Memory B cell (primary cell): ENCODE measurements at regions not wholly inside any gene's neighbourhood (a gene's known extent, or its start where the extent isn't known, plus 50 kb on each side); places are given as distances from the start of the nearest gene placed in this dataset.
A peak's percentile ranks its signal among the peaks of the same experiment; 100 is the strongest.
"Not testable (repeated sequence)": the region's sequence is repeated elsewhere in the genome, so short reads cannot be mapped to it uniquely, and the experiment has no call there.

Experiments
- ATAC-seq: fragments of 150-1000 bp; cut with Tn5 transposase; 2 replicates; pipeline ENCODE4 v1.10.0; 2021; ENCODE audit warnings: low read depth, mild to moderate bottlenecking, moderate library complexity
- DNase-seq, 2 donors: peaks; one replicate each; pipeline ENCODE4 v3.0.0; 2022; ENCODE audit warnings: low spot score in 2 of 2
- H3K27ac Mint-ChIP-seq: one replicate; pipeline ENCODE4 v1.8.0; 2022; ENCODE audit warnings: mild to moderate bottlenecking, moderate library complexity, mixed read lengths
- H3K27me3 Mint-ChIP-seq: one replicate; pipeline ENCODE4 v1.8.0; 2022; ENCODE audit warnings: mixed read lengths
- H3K36me3 Mint-ChIP-seq: one replicate; pipeline ENCODE4 v1.8.0; 2022; ENCODE audit warnings: mild to moderate bottlenecking, mixed read lengths
- H3K4me1 Mint-ChIP-seq: one replicate; pipeline ENCODE4 v1.8.0; 2022; ENCODE audit warnings: mixed read lengths
- H3K4me3 Mint-ChIP-seq: one replicate; pipeline ENCODE4 v1.8.0; 2022; ENCODE audit warnings: mild to moderate bottlenecking, moderate library complexity, mixed read lengths
- H3K9me3 Mint-ChIP-seq: one replicate; pipeline ENCODE4 v1.8.0; 2022; ENCODE audit warnings: mixed read lengths

DNA sequence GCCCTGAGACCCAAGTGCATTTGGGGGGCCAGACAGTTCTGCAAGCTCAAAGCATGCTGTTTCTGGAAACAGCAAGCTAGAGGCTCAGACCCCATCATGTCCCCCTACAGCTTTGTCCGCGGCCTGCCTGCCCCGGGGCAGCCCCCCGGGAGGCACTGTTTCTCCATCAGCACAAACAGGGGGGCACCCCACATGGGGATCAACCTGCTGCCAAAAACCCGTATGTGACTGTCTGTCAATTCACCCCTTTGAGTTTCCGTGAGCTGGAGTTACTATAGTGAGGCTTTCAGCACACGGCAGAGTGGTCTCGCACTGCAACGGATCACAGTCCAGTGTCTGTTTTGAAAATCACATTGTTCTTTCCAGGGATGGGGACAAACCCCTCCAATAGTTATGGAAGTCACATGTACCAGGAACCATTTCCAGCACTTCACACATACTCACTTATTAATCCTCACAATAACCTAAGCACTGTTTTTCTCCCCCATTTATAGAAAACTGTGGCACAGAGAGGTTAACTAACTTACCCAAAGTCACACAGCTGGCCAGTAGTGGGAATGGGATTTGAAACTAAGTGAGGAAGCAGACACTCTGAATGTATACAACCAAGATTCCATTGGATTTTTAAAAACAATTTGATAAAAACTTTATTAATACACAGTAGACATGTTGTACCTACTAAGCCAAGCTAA lies 269.0 kb downstream of the C16orf95 start:
- Mint-ChIP-seq H3K4me1 (no peaks in the 10 kb centered on the region), H3K4me3 (no peak overlapping the region), H3K36me3 (no peaks in the 10 kb centered on the region), H3K27ac (no peak overlapping the region), H3K9me3 (peaks cover 3% of the 10 kb centered on the region), H3K27me3 (peaks cover 3% of the 10 kb centered on the region)
- ATAC-seq (no peak), DNase-seq (no peak)

DNA sequence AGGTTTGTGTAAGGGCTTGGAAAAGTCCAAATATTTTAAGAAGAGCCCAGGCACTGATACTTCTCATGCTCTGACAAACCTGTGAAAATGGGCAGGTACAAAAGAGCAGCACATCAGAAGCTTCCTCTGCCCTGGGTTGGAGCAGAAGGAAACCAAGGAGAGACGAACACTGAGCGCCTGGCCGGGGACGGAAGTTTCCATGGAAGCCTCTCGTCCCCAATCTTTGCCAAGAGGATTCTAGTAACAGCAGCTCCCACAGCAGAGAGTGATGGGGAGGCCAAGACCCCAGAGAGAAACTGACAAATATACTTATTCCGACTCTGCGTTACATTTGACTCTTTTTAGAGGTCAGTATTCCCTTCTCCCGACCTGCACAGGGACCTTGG lies 268.5 kb downstream of the C16orf95 start:
- ATAC-seq (no peak), DNase-seq (no peak)
- Mint-ChIP-seq H3K4me3 (no peak overlapping the region), H3K27ac (no peak overlapping the region), H3K4me1 (no peaks in the 10 kb centered on the region), H3K36me3 (no peaks in the 10 kb centered on the region), H3K27me3 (peaks cover 3% of the 10 kb centered on the region), H3K9me3 (peaks cover 3% of the 10 kb centered on the region)

DNA sequence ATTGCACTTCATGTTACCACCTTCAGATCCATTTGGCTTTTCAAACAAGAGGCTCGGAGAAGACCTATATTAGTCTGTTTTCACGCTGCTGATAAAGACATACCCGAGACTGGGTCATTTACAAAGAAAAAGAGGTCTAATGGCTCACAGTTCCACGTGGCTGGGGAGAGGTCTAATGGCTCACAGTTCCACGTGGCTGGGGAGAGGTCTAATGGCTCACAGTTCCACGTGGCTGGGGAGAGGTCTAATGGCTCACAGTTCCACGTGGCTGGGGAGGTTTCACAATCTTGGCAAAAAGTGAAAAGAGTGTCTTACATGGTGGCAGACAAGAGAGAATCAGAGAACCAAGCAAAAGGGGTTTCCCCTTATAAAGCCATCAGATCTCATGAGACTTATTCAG lies 268.0 kb downstream of the C16orf95 start:
- not testable (repeated sequence) for DNase-seq, H3K4me1 Mint-ChIP-seq

DNA sequence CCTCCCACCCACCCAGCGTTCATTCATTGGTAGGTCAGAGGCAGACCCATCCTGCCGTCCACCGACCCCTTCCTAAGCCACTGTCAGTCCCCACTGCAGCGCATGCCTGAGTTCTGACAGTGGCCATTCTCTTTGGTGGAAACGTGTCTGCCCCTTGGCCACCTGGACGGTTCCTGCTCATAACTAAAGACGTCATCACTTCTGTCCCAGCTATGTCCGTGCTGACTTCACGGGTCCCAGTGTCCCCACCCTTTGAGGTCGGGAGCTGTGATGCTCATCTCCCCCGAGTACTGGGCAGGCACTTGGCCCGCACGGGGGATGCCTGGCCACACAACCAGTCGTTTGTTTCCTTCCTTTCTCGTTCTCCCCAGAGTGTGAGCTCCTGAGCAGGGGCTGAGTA lies 267.1 kb downstream of the C16orf95 start:
- Mint-ChIP-seq H3K27ac (no peak overlapping the region), H3K36me3 (peaks cover 3% of the 10 kb centered on the region), H3K4me3 (no peak overlapping the region), H3K27me3 (peaks cover 5% of the 10 kb centered on the region), H3K4me1 (no peaks in the 10 kb centered on the region), H3K9me3 (peaks cover 9% of the 10 kb centered on the region)
- DNase-seq (no peak), ATAC-seq (no peak)

More for the DNA sequence above, 268.0 kb downstream of the C16orf95 start:
- H3K4me3 Mint-ChIP-seq, H3K27ac Mint-ChIP-seq, H3K27me3 Mint-ChIP-seq, H3K9me3 Mint-ChIP-seq, H3K36me3 Mint-ChIP-seq: not testable (repeated sequence)
- ATAC-seq: peak; percentile 15

DNA sequence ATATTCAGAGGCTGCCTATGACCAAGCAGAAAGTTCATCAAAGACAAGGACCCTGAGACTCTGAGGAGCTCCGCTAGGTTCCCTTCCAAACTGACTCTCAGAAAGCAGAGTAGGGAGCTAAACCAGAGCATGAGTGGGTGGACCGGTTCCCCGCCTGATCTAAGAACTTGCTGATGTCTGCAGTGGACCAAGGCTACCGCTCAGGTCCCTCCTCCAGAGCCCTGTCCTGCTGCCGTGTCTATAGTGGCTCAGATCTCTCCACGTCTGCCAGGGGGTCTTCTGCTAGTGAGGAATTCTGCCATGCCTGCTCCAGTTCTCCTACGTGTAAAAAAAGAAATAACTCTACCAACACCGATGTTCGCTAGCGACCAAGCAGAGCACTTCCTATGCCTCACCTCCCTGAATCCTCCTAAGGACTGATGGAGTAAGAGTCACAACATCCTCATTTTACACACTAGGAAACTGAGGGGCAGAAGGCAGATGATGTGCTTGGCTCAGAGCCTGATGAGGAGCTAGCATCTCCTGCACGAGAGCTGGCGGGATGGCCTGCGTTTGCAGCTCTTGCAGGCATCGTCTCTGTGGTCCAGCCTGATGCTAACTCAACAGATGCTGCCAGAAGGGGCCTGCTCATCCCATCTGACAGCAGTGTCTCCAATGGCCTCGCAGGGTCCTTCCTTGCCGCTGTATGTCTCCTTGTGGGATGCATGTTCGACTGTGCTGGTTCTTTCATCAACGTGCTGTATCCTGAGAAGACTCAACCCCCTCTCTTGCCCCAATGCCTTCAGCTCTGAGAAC lies 265.5 kb downstream of the C16orf95 start:
- Mint-ChIP-seq H3K27ac (no peak overlapping the region), H3K4me1 (no peaks in the 10 kb centered on the region), H3K9me3 (peaks cover 9% of the 10 kb centered on the region), H3K36me3 (peaks cover 3% of the 10 kb centered on the region), H3K27me3 (peaks cover 5% of the 10 kb centered on the region), H3K4me3 (no peak overlapping the region)
- ATAC-seq (no peak), DNase-seq (no peak)

DNA sequence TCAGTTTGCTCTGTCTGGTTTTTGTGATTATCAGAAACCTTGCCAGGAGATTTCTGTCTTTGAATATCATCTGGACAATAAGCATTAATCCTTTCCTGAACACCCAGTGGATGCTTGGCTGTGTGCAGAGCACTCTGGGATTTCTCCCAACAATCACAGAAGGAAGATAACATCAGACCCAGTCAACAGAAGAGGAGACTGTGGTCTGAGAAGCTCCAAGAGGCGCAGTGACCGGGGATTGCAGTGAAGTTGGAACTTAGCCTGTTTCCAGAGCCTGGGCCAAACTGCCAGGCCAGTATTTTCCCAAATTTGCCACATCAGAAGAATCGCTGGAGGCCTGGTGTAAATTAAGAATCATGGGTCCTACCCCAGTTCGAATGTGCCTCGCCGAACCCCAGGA lies 264.7 kb downstream of the C16orf95 start:
- DNase-seq (no peak), ATAC-seq (no peak)
- no peaks in the 10 kb centered on the region for H3K4me1 Mint-ChIP-seq
- H3K9me3 Mint-ChIP-seq: peaks cover 9% of the 10 kb centered on the region
- H3K4me3 Mint-ChIP-seq: no peak overlapping the region
- H3K27me3 Mint-ChIP-seq: peaks cover 5% of the 10 kb centered on the region
- no peak overlapping the region for H3K27ac Mint-ChIP-seq
- peaks cover 3% of the 10 kb centered on the region for H3K36me3 Mint-ChIP-seq

DNA sequence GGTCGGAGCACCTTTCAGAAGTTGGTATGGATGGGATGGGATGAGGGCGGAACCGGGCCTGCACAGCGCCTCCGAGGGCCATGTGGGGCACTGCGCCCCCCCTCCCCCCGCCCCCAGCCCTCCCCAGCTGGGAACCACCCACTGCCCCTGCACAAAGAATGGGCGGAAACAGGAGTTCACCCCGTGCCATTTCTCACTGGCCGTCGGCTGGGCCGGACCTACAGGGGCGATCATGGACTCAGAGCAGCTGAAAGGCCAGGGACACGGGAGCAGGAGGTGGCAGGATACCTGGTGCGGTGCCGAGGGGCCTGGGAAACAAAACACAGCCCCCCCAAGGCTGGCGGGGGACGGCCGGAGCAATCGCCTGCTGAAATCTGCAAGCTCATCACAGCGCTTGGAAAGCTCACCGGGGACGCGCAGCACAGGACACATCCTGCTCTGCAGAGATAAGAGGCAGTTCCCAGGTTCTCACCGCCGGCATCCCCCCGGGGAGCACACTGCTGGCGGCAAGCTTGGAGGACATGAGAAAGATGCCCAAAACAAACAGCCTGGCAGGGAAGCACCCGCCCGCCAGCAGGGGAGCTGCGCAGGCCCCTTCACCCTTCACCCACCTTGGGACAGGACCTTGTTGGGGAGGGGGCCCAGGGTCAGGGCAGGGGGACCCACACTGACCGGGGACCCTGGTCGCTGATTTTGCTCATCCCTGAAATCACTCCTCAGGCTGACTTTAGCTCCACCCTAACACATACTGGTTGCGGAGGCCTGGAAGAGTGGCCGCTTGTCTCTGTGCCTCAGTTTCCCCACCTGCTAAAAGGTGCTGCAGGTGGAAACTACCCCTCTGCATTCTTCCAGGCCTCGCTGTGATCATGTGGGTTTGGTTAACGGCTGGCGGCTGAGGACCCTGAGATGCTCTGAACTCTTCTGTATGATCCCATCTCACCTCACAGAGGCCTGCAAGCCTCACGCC lies 263.9 kb downstream of the C16orf95 start:
- Mint-ChIP-seq H3K36me3 (peaks cover 3% of the 10 kb centered on the region), H3K4me3 (no peak overlapping the region), H3K27me3 (peaks cover 7% of the 10 kb centered on the region), H3K4me1 (no peaks in the 10 kb centered on the region), H3K9me3 (peaks cover 9% of the 10 kb centered on the region), H3K27ac (no peak overlapping the region)
- ATAC-seq (no peak), DNase-seq (no peak)

DNA sequence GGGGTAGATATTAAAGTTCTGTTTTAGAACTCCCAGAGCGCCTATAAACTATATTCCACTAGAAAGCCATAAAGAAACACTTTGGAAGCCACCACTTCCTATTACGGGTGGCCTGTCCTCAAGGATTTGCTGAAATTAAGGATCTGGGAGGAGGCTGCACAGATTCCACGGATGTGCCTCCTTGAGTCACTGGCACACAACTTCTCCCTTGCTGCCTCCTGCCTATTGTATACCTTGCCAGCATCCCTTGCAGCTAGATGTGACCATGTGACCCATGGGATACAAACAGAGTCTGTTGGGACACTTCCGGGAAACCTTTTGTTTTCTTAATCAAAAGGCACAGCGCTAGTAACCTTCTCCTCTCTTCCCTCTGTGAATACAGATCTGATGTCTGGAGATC lies 263.0 kb downstream of the C16orf95 start:
- no peak for ATAC-seq
- Mint-ChIP-seq H3K9me3 (peaks cover 6% of the 10 kb centered on the region), H3K27me3 (peaks cover 7% of the 10 kb centered on the region), H3K4me3 (no peak overlapping the region), H3K4me1 (no peaks in the 10 kb centered on the region), H3K36me3 (peaks cover 3% of the 10 kb centered on the region), H3K27ac (no peak overlapping the region)
- no peak for DNase-seq

DNA sequence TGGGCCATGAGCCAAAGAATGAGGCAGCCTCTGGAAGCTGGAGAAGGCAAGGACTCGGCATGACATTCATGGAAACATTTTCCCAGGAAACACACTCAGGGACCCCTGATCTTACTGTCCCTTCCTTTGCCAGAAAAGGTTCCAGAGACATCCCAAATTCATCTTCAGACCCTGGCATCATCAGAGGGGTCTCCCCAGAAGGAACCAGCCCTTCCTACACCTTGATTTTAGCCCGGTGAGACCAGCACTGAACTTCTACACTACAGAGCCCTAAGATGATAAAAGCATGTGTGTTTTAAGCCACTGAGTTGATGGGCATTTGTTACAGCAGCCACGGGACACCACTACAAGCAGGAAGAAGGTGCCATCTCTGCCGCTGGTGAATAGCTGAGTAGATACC lies 262.3 kb downstream of the C16orf95 start:
- ATAC-seq (no peak), DNase-seq (no peak)
- Mint-ChIP-seq H3K4me1 (no peaks in the 10 kb centered on the region), H3K4me3 (no peak overlapping the region), H3K36me3 (peaks cover 3% of the 10 kb centered on the region), H3K27ac (no peak overlapping the region), H3K27me3 (peaks cover 7% of the 10 kb centered on the region), H3K9me3 (peaks cover 5% of the 10 kb centered on the region)

DNA sequence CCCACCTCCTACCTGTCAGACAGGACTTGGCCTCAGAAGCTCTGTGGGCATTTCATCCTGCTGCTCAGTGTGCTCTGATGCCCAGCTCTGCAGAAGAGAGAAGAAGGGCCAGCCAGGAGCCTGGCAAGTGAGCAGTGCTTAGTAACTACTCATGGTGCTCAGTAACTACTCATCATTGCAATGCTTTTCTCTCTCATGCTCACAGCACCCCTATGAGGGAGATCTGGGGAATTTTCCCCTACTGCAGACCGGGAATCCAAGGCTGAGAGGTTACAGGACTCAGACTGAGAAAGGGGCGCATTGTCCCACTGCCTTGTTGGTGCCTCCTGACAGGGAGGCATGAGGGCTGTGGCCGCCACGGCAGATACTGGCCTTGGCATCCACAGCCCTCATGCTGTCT lies 261.1 kb downstream of the C16orf95 start:
- ATAC-seq: no peak
- peaks cover 7% of the 10 kb centered on the region for H3K27me3 Mint-ChIP-seq
- H3K27ac Mint-ChIP-seq: no peak overlapping the region
- no peak for DNase-seq
- peaks cover 5% of the 10 kb centered on the region for H3K9me3 Mint-ChIP-seq
- peaks cover 3% of the 10 kb centered on the region for H3K36me3 Mint-ChIP-seq
- no peak overlapping the region for H3K4me3 Mint-ChIP-seq
- H3K4me1 Mint-ChIP-seq: peaks cover 4% of the 10 kb centered on the region

DNA sequence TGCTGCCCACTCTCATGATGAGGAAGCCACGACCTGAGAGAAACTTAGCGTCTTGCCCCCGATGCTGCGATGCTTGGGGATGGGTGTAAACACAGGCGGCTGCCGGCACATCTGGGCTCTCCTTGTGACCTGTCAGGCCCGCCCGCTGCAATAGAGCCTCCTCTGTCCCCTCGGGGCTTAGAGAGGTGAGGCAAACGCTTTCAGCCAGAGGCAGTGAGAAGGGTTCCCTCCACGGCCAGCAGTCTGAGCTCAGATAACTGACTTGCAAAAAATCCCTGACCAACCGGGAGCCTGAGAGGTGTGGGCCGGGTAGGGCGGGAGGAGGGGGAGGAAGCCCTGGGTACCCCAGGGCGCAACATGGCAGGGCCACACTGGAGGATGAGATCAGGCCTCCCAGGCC lies 260.6 kb downstream of the C16orf95 start:
- Mint-ChIP-seq H3K4me1 (peaks cover 4% of the 10 kb centered on the region), H3K9me3 (peaks cover 5% of the 10 kb centered on the region), H3K27me3 (peaks cover 6% of the 10 kb centered on the region), H3K4me3 (no peak overlapping the region), H3K36me3 (peaks cover 3% of the 10 kb centered on the region), H3K27ac (no peak overlapping the region)
- ATAC-seq: no peak
- no peak for DNase-seq

DNA sequence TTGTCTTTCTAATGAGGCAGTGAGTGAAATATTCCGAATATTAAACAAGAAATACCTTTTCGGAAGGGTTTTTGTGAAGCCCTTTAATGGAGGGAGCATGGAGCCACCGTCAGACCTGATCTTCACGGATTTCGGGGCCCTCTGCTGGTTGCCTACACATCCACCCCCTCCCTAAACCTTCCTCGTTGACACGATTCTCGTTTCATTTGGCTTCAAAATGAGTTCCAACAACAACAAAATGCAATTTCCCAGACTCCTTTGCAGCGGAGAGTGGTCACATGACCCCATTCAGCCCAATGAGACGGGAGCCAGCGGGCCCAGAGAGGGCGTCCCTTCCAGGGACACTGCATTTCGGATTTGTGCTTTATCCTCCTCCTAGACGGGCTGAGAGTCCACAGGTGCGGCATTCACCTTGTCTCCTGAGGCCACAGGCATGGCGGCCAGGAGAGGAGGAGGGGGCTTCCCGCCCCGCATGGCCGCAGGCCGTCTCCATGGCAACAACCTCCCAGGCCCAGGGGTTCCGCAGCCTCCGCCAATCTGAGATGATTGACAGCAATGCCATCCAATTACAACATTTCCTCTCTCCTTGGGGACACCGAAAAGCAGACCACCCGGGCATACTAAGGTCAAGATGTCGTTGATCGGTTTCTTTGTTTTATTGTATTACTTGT lies 259.8 kb downstream of the C16orf95 start:
- H3K36me3 Mint-ChIP-seq: peaks cover 3% of the 10 kb centered on the region
- no peak overlapping the region for H3K4me3 Mint-ChIP-seq
- H3K27me3 Mint-ChIP-seq: peaks cover 4% of the 10 kb centered on the region
- H3K27ac Mint-ChIP-seq: no peak overlapping the region
- peaks cover 4% of the 10 kb centered on the region for H3K4me1 Mint-ChIP-seq
- ATAC-seq (no peak), DNase-seq (no peak)
- peaks cover 5% of the 10 kb centered on the region for H3K9me3 Mint-ChIP-seq

DNA sequence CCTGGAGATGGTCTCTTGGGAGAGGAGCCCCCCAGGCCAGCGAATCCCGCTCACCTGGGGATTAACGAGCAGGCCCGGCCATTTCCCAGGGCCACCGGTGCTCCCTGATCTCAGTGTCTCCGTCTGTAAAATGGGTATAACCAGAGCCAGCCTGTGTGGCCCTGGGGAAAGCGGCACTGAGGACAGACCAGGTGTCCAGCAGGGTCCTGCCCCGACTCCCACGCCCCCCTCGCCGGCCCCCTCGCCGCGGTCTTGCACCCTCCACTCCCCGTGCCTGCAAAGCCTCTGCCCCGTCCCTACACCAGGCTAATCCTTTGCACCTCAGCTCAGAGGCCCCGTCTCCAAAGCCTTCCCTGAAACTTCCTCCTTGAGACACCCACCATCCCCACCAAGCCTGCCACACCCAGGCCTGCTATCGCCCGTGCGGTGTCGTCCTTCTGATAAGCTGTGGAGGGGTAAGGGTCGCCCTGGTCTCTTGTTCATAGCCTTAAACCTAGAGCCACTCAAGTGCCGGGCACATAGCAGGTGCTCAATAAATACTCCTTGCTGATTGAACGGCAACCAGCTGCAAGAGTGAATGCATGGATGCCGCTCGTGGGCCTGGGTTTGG lies 259.1 kb downstream of the C16orf95 start:
- H3K36me3 Mint-ChIP-seq: peaks cover 3% of the 10 kb centered on the region
- ATAC-seq (no peak), DNase-seq (no peak)
- H3K27ac Mint-ChIP-seq: no peak overlapping the region
- peaks cover 4% of the 10 kb centered on the region for H3K4me1 Mint-ChIP-seq
- H3K27me3 Mint-ChIP-seq: peaks cover 4% of the 10 kb centered on the region
- peaks cover 5% of the 10 kb centered on the region for H3K9me3 Mint-ChIP-seq
- H3K4me3 Mint-ChIP-seq: no peak overlapping the region
